GM12878 (cell line): ENCODE measurements at regions not wholly inside any gene's neighbourhood (a gene's known extent, or its start where the extent isn't known, plus 50 kb on each side); places are given as distances from the start of the nearest gene placed in this dataset.
"Not testable (repeated sequence)": the region's sequence is repeated elsewhere in the genome, so short reads cannot be mapped to it uniquely, and the experiment has no call there.

Source experiments
- CREM ChIP-seq: IDR thresholded peaks from 2 replicates; pipeline ENCODE4 v1.6.1; 2014; ENCODE audit warnings: antibody characterized with exemption, low read depth
- CTCF ChIP-seq, 3 experiments: IDR thresholded peaks in 2 of 3; conservative IDR thresholded peaks in 1 of 3; 2 replicates each; pipeline ENCODE4 v1.5.1; 2011; ENCODE audit warnings: low read depth in 3 of 3, low read length in 3 of 3, mild to moderate bottlenecking in 3 of 3, control low read depth in 2 of 3, moderate library complexity in 2 of 3, inconsistent platforms in 1 of 3, mixed read lengths in 1 of 3; ENCODE audit not compliant: control insufficient read depth in 2 of 3, insufficient read depth in 1 of 3; ENCODE audit errors: extremely low read depth in 1 of 3
- EP300 ChIP-seq, 2 experiments: fragments of 150-350 bp in 1 of 2; IDR thresholded peaks; 2 replicates each; pipeline ENCODE4 v1.6.1; 2011 to 2012; ENCODE audit warnings: low read depth in 2 of 2, low read length in 2 of 2, borderline replicate concordance in 1 of 2, improper control_type of control experiment in 1 of 2, inconsistent platforms in 1 of 2; ENCODE audit not compliant: control insufficient read depth in 1 of 2
- JUNB ChIP-seq: IDR thresholded peaks from 2 replicates; pipeline ENCODE4 v1.6.1; 2016; ENCODE audit warnings: antibody characterized with exemption, mild to moderate bottlenecking
- POLR2AphosphoS5 ChIP-seq: IDR thresholded peaks from 2 replicates; pipeline ENCODE4 v1.6.1; 2011; ENCODE audit warnings: mild to moderate bottlenecking, low read length, inconsistent platforms
- RAD21 ChIP-seq: IDR thresholded peaks from 2 replicates; pipeline ENCODE4 v1.6.1; 2011; ENCODE audit warnings: mild to moderate bottlenecking, low read depth, low read length, moderate library complexity; ENCODE audit not compliant: insufficient read depth

GRCh38 chr3:63720951-63721350, 68.5 kb downstream of the SNTN start:
- not testable (repeated sequence) for TF ChIP-seq CREM; CTCF (IDR thresholded peaks at IDR 0.05 in 2 of 3, conservative IDR thresholded peaks at IDR 0.05 in 1 of 3; ENCODE audit: control insufficient read depth in 2 of 3, extremely low read depth in 1 of 3, insufficient read depth in 1 of 3, low read depth in 3 of 3, low read length in 3 of 3); RAD21; POLR2AphosphoS5; EP300 (IDR thresholded peaks at IDR 0.05; ENCODE audit: borderline replicate concordance in 1 of 2, control insufficient read depth in 1 of 2, low read depth in 2 of 2, low read length in 2 of 2); JUNB
